ENCODE measurements at regions not wholly inside any gene's neighbourhood (a gene's known extent, or its start where the extent isn't known, plus 50 kb on each side); places are given as distances from the start of the nearest gene placed in this dataset.

DNA sequence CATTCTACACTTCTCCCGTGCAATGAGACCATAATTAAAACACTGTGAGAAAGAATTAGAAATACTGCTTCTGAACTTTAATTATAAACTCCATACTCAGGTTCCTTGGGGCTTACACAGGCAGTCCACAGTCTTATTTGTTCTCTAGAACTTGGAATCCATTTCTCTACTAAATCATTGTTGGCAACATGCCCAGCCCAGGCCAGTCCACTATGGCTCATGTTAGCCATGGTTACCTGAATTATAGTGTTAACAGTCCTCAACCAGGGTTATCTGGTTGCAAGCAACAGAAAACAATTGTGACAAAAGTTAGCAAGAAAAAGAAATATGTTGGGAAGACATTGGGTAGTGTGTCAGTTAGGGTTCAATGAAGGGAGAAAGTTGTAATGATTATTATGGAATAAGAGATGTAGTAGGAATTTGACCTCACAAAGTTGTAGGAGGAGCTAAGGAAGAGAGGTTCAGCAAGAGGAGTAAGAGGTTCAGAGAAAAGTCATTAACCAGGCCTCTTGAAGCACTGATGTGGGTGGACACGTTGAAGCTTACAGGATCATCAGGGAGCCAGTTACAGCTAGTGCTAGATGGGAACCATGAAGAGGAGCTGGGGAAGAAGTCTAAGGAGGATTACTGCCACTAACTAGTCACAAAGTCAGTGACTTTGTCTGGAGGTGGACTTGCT is 120.2 kb upstream of the ADRA1D start:
- Histone ChIP-seq H3K9me2 (no peaks in the 10 kb centered on the region), H3K9ac (0 out of 2 replicates have a peak overlapping the region, but pooled peaks have one; percentile 8), H3K27me3 (ENCODE audit: insufficient read depth) (no peaks in the 10 kb centered on the region), H3K27ac (ENCODE audit: low read depth in 2 of 2, low read length in 1 of 2) (peak overlapping the region in 1 of 2 experiments; percentile 64; a peak in 2 of 4 replicates), H3K4me1 (ENCODE audit: control insufficient read depth in 1 of 2, insufficient read depth in 2 of 2, low read depth in 1 of 2, low read length in 1 of 2) (no peaks in the 10 kb centered on the region; a peak in 1 of 4 replicates), H3K4me3 (ENCODE audit: low read depth in 2 of 2, low read length in 1 of 2) (no peak overlapping the region), H4K20me1 (ENCODE audit: insufficient read depth) (no peaks in the 10 kb centered on the region), H3K79me2 (ENCODE audit: insufficient read depth) (no peaks in the 10 kb centered on the region), H3K36me3 (replicated peaks in 1 of 2; ENCODE audit: control insufficient read depth in 1 of 2, insufficient read depth in 2 of 2, low read length in 1 of 2) (no peaks in the 10 kb centered on the region), H3K9me3 (no peaks in the 10 kb centered on the region), H3K4me2 (peak overlapping the region; percentile 53), H3F3A (replicated peaks; ENCODE audit: insufficient read depth) (no peaks in the 10 kb centered on the region), H2AFZ (ENCODE audit: low read depth) (peak overlapping the region; percentile 77)
- no peak for TF ChIP-seq YY1 (IDR thresholded peaks at IDR 0.05; ENCODE audit: low read depth)
- no peak for DNase-seq
- ChIA-PET CTCF (no interaction called here), POLR2A (no interaction called here)
- 31% methylated on average over 2 of the region's 2 CpGs for WGBS (ENCODE audit: low lambda C conversion rate)

- Histone ChIP-seq H2AFZ (ENCODE audit: low read depth) (no peak overlapping the region), H3K27ac (ENCODE audit: low read depth in 2 of 2, low read length in 1 of 2) (no peak overlapping the region), H3K36me3 (replicated peaks in 1 of 2; ENCODE audit: control insufficient read depth in 1 of 2, insufficient read depth in 2 of 2, low read length in 1 of 2) (no peaks in the 10 kb centered on the region), H4K20me1 (ENCODE audit: insufficient read depth) (no peaks in the 10 kb centered on the region), H3F3A (replicated peaks; ENCODE audit: insufficient read depth) (no peaks in the 10 kb centered on the region), H3K4me3 (ENCODE audit: low read depth in 2 of 2, low read length in 1 of 2) (no peak overlapping the region), H3K4me1 (ENCODE audit: control insufficient read depth in 1 of 2, insufficient read depth in 2 of 2, low read depth in 1 of 2, low read length in 1 of 2) (no peaks in the 10 kb centered on the region; a peak in 1 of 4 replicates), H3K4me2 (no peak overlapping the region), H3K79me2 (ENCODE audit: insufficient read depth) (no peaks in the 10 kb centered on the region), H3K9ac (no peak overlapping the region), H3K27me3 (ENCODE audit: insufficient read depth) (no peaks in the 10 kb centered on the region), H3K9me3 (no peaks in the 10 kb centered on the region), H3K9me2 (no peaks in the 10 kb centered on the region)
- ChIA-PET POLR2A (no interaction called here), CTCF (no interaction called here)
- 17% methylated on average over 1 of the region's 1 CpG for WGBS (ENCODE audit: low lambda C conversion rate)
- TF ChIP-seq ELF1 (IDR thresholded peaks at IDR 0.05) (no peak), RAD21 (IDR thresholded peaks at IDR 0.05; ENCODE audit: low read length) (no peak), RXRA (IDR thresholded peaks at IDR 0.05; ENCODE audit: borderline replicate concordance, low read depth) (no peak), SMC3 (IDR thresholded peaks at IDR 0.05; ENCODE audit: low read depth, low read length) (no peak), EP300 (IDR thresholded peaks at IDR 0.05; ENCODE audit: borderline replicate concordance in 1 of 2, low read depth in 1 of 2, low read length in 1 of 2) (no peak), GABPA (IDR thresholded peaks at IDR 0.05; ENCODE audit: low read depth) (no peak), SIN3A (IDR thresholded peaks at IDR 0.05; ENCODE audit: borderline replicate concordance, low read depth, low read length) (no peak), CHD2 (IDR thresholded peaks at IDR 0.05; ENCODE audit: low read length, partially characterized antibody) (no peak), POLR2AphosphoS5 (IDR thresholded peaks at IDR 0.05; ENCODE audit: low read depth, low read length) (no peak), USF2 (IDR thresholded peaks at IDR 0.05; ENCODE audit: borderline replicate concordance, low read depth, low read length) (no peak), GATA2 (CRISPR knock-in tag; IDR thresholded peaks at IDR 0.05) (no peak), FOSL2 (IDR thresholded peaks at IDR 0.05; ENCODE audit: borderline replicate concordance, low read depth) (no peak), RFX5 (IDR thresholded peaks at IDR 0.05; ENCODE audit: low read length) (no peak), FOXJ3 (CRISPR knock-in tag; IDR thresholded peaks at IDR 0.05) (no peak), EZH2phosphoT487 (IDR thresholded peaks at IDR 0.05; ENCODE audit: borderline replicate concordance, low read depth) (no peak), TEAD4 (IDR thresholded peaks at IDR 0.05; ENCODE audit: borderline replicate concordance, insufficient read depth) (no peak), MXI1 (IDR thresholded peaks at IDR 0.05; ENCODE audit: low read depth, low read length) (no peak), JUND (IDR thresholded peaks at IDR 0.05) (no peak)
- TF ChIP-seq, protein P1, sequence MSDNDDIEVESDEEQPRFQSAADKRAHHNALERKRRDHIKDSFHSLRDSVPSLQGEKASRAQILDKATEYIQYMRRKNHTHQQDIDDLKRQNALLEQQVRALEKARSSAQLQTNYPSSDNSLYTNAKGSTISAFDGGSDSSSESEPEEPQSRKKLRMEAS (IDR thresholded peaks at IDR 0.05; ENCODE audit: low read depth), result no peak
- DNase-seq, result no peak
Measured at GRCh38 chr20:4366076-4366475, 117.0 kb upstream of the ADRA1D start.

Data from SK-N-SH (cell line).